ENCODE measurements at regions not wholly inside any gene's neighbourhood (a gene's known extent, or its start where the extent isn't known, plus 50 kb on each side); places are given as distances from the start of the nearest gene placed in this dataset.

DNA sequence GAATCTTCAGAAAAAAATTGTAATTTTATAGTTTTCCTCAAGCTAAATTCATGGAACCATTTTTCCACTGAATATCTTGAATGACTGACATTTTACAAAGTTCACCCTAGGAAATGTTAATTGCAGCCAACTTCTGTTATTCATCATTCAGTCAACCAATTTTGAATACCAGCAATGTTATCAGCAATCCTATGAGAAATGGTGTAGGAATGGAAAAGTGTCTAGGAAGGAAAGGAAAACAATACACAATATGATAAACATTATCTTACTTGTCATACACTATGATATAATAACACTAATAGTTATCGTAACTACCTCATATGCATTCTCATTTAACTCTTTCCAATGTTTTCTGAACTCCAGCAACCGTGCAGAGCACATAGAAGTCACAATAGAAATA lies 790.5 kb upstream of the LRRC4C start:
- H3K4me3 ChIP-seq (ENCODE audit: low read depth, low read length) = no peak overlapping the region
- DNase-seq (ENCODE audit: low read depth, low spot score) = no peak
- CTCF ChIA-PET = interaction anchor here (1.2 kb wide), 1 partner anchor 275 kb away, joined by 3 read pairs; no protein-coding TSS in a partner anchor
- POLR2A ChIA-PET = no interaction called here
- TF ChIP-seq, protein P1, sequence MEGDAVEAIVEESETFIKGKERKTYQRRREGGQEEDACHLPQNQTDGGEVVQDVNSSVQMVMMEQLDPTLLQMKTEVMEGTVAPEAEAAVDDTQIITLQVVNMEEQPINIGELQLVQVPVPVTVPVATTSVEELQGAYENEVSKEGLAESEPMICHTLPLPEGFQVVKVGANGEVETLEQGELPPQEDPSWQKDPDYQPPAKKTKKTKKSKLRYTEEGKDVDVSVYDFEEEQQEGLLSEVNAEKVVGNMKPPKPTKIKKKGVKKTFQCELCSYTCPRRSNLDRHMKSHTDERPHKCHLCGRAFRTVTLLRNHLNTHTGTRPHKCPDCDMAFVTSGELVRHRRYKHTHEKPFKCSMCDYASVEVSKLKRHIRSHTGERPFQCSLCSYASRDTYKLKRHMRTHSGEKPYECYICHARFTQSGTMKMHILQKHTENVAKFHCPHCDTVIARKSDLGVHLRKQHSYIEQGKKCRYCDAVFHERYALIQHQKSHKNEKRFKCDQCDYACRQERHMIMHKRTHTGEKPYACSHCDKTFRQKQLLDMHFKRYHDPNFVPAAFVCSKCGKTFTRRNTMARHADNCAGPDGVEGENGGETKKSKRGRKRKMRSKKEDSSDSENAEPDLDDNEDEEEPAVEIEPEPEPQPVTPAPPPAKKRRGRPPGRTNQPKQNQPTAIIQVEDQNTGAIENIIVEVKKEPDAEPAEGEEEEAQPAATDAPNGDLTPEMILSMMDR (IDR thresholded peaks at IDR 0.05; ENCODE audit: insufficient read depth, low read length, missing control alignments) = no peak

DNA sequence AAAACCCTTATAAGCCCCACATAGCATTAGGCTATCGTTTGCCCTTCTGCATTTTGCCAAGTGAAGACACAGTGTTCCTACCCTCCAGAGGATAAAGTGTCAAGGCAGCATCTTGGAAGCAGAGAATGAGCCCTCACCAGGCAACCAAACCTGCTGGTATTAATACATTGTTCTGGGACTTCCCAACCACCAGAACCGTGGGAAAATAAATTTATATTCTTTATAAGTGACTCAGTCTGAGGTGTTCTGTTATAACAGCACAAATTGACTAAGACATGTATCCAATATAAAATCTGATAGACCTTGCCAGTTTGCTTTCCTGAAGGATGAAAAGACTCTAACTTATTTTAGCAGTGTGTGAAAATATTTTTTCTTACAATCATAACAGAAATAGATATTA lies 792.5 kb upstream of the LRRC4C start:
- ChIA-PET POLR2A (no interaction called here), CTCF (no interaction called here)
- TF ChIP-seq, protein P1 (IDR thresholded peaks at IDR 0.05; ENCODE audit: insufficient read depth, low read length, missing control alignments) = no peak
- H3K4me3 ChIP-seq (ENCODE audit: low read depth, low read length) = no peak overlapping the region
- no peak for DNase-seq (ENCODE audit: low read depth, low spot score)

DNA sequence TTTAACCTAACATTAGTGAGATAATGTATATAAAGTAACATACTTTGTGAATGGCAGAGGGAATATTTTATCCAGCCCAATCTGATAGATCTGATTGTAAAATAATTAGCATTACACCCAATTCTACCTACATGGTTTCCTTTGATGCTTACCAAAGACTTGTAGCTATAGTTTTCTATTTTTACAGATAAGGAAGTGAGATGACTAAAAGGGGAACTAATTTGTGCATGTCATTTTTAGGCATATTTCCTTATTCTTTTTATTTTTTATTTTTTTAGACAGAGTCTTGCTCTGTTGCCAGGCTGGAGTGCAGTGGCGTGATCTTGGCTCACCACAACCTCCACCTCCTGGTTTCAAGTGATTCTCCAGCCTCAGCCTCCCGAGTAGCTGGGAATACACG lies 793.7 kb upstream of the LRRC4C start:
- DNase-seq (ENCODE audit: low read depth, low spot score) = no peak
- H3K4me3 ChIP-seq (ENCODE audit: low read depth, low read length) = no peak overlapping the region
- POLR2A ChIA-PET = no interaction called here
- CTCF ChIA-PET = no interaction called here
- TF ChIP-seq, protein P1 (IDR thresholded peaks at IDR 0.05; ENCODE audit: insufficient read depth, low read length, missing control alignments) = no peak

DNA sequence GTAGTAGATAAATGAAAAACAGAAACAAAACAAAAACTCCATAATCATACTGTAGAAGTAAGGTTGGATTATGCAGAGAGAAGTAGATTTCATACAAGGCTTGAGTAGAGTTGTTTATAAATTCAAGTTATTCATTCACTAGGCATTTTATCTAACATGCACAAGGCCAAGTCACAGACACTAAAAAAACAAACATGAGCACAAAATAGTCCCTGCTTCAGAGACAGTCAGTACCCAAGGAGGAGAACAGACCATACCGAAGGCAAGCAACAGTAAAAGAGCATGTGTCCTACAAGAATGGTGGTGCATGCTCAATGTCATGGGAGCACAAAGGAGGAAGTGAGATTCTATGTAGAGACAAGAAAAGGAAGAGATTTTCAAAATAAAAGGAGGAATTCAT lies 796.5 kb upstream of the LRRC4C start:
- ChIA-PET POLR2A (no interaction called here), CTCF (no interaction called here)
- TF ChIP-seq, protein P1 (IDR thresholded peaks at IDR 0.05; ENCODE audit: insufficient read depth, low read length, missing control alignments) = no peak
- no peak overlapping the region for H3K4me3 ChIP-seq (ENCODE audit: low read depth, low read length)
- DNase-seq (ENCODE audit: low read depth, low spot score) = no peak

DNA sequence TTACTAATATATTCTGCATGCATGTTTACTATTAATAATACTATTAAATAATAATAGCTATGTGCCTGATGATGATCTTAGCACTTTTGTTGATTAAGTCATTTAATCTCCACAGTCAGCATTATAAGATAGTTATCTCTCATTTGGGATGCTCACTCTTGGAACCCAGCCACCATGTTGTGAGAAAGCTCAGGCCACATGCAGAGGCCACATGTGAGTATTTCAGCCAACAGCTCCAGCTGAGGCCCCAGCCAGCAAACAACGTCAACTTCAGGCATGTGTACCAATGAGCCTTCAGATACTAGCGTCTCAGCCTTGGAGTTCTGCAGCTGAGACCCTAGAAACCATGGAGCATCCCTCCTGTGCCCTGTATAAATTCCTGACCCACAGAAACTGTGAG lies 798.1 kb upstream of the LRRC4C start:
- no peak overlapping the region for H3K4me3 ChIP-seq (ENCODE audit: low read depth, low read length)
- no peak for DNase-seq (ENCODE audit: low read depth, low spot score)
- TF ChIP-seq, protein P1 (IDR thresholded peaks at IDR 0.05; ENCODE audit: insufficient read depth, low read length, missing control alignments) = no peak
- CTCF ChIA-PET = no interaction called here
- POLR2A ChIA-PET = no interaction called here

DNA sequence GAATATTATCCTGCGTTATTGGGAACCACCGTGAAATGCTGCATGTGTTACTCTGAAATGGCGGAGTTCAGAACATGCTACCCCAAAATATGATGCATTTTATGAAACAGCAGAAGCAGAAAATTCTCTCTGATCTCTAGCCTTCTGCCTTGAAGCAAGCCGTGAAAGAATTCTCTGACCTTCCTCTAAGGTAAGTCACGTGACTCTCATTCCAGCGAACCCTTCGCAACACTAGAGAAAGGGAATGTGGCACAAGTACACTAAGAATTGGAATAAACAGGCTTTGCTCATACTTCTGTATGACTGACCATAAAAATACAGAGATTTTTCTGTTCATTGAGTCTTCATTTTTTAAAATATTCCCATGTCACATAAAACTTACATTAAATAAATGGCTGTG lies 805.6 kb upstream of the LRRC4C start:
- ChIA-PET CTCF (no interaction called here), POLR2A (no interaction called here)
- H3K4me3 ChIP-seq (ENCODE audit: low read depth, low read length) = no peak overlapping the region
- DNase-seq (ENCODE audit: low read depth, low spot score) = no peak
- TF ChIP-seq, protein P1 (IDR thresholded peaks at IDR 0.05; ENCODE audit: insufficient read depth, low read length, missing control alignments) = no peak

Measured in AG04449 (cell line).